ENCODE measurements at regions not wholly inside any gene's neighbourhood (a gene's known extent, or its start where the extent isn't known, plus 50 kb on each side); places are given as distances from the start of the nearest gene placed in this dataset.

DNA sequence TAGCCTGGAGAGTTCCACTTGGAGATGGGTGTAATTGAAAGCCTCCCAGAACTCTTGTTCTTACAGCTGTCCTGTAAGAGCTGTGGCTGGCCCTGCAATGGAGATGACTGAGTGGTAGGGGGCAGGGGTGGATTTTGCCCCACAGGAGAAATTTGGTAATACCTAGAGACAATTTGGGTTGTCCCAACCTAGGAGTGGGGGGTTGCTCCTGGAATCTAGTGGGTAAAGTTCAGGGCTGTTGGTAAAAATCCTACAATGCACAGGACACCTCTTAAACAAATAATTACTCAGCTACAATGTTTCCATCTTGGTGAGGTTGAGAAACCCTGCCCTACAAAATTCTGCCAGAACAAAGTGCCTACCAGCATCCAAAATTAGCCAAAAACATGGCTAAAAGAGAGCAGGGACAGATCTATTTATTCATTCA is 181.1 kb upstream of the SH3BP4 start:
- H3K4me2 ChIP-seq (ENCODE audit: insufficient read depth, insufficient read length, low read length) = no peak overlapping the region
- H3K27ac Mint-ChIP-seq = no peak overlapping the region

More for the DNA sequence above, 181.1 kb upstream of the SH3BP4 start:
- peaks cover 29 to 31% of the 10 kb centered on the region in 2 experiments for H3K4me1 Mint-ChIP-seq
- Histone ChIP-seq H2AFZ (ENCODE audit: low read length) (no peak overlapping the region), H3K4ac (ENCODE audit: low read depth, low read length) (no peak overlapping the region), H3T11ph (ENCODE audit: low read length) (no peak overlapping the region), H3K23ac (ENCODE audit: insufficient read length, low read depth, low read length) (no peak overlapping the region), H2BK12ac (ENCODE audit: insufficient read length, low read depth, low read length) (no peak overlapping the region), H3K9ac (ENCODE audit: extremely low read depth, insufficient read length, low read length) (no peak overlapping the region), H2BK20ac (ENCODE audit: low read depth, low read length, poor library complexity, severe bottlenecking) (no peak overlapping the region), H2BK5ac (ENCODE audit: insufficient read length, low read length) (no peak overlapping the region), H3K18ac (ENCODE audit: insufficient read length, low read depth, low read length) (no peak overlapping the region), H2BK120ac (ENCODE audit: low read depth, low read length, poor library complexity, severe bottlenecking) (no peak overlapping the region), H3K14ac (ENCODE audit: insufficient read depth, low read length) (no peak overlapping the region), H2BK15ac (ENCODE audit: low read depth, low read length) (no peak overlapping the region), H4K20me1 (ENCODE audit: control insufficient read depth, insufficient read depth, insufficient read length) (no peaks in the 10 kb centered on the region), H3K79me2 (ENCODE audit: insufficient read depth, low read length) (no peaks in the 10 kb centered on the region), H2AK5ac (ENCODE audit: insufficient read length, low read length) (no peak overlapping the region), H3K9me3 (ENCODE audit: control insufficient read depth, low read depth, low read length) (no peaks in the 10 kb centered on the region), H3K27ac (ENCODE audit: insufficient read length, low read depth, low read length) (no peak overlapping the region), H4K91ac (ENCODE audit: insufficient read length, low read depth, low read length) (no peak overlapping the region), H4K5ac (ENCODE audit: insufficient read length, low read depth, low read length) (no peak overlapping the region), H4K8ac (replicated peaks; ENCODE audit: insufficient read length, low read depth, low read length) (no peak overlapping the region), H3K23me2 (ENCODE audit: insufficient read length, low read depth, low read length, poor library complexity, severe bottlenecking) (no peaks in the 10 kb centered on the region), H3K79me1 (ENCODE audit: insufficient read depth, low read depth, low read length, poor library complexity, severe bottlenecking) (no peaks in the 10 kb centered on the region), H3K4me1 (ENCODE audit: insufficient read depth, low read length) (no peaks in the 10 kb centered on the region), H3K56ac (ENCODE audit: insufficient read length, low read depth, low read length) (no peak overlapping the region), H3K27me3 (ENCODE audit: insufficient read depth, low read length) (no peaks in the 10 kb centered on the region)
- H3K27me3 Mint-ChIP-seq (ENCODE audit: low read depth) = peaks cover 11% of the 10 kb centered on the region
- no peak overlapping the region for H3K4me3 Mint-ChIP-seq
- DNase-seq = no peak
- TF ChIP-seq, protein P1, sequence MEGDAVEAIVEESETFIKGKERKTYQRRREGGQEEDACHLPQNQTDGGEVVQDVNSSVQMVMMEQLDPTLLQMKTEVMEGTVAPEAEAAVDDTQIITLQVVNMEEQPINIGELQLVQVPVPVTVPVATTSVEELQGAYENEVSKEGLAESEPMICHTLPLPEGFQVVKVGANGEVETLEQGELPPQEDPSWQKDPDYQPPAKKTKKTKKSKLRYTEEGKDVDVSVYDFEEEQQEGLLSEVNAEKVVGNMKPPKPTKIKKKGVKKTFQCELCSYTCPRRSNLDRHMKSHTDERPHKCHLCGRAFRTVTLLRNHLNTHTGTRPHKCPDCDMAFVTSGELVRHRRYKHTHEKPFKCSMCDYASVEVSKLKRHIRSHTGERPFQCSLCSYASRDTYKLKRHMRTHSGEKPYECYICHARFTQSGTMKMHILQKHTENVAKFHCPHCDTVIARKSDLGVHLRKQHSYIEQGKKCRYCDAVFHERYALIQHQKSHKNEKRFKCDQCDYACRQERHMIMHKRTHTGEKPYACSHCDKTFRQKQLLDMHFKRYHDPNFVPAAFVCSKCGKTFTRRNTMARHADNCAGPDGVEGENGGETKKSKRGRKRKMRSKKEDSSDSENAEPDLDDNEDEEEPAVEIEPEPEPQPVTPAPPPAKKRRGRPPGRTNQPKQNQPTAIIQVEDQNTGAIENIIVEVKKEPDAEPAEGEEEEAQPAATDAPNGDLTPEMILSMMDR (conservative IDR thresholded peaks at IDR 0.05) = no peak
- H3K9me3 Mint-ChIP-seq = peaks cover 4 to 6% of the 10 kb centered on the region in 2 experiments; a peak in 4 of 5 replicates
- H3K36me3 Mint-ChIP-seq (ENCODE audit: insufficient read depth in 1 of 3, low read depth in 3 of 3) = peaks cover 0 to 7% (median 0%) of the 10 kb centered on the region in 3 experiments; a peak in 2 of 7 replicates
